RCC 7860 (cell line): ENCODE measurements at regions not wholly inside any gene's neighbourhood (a gene's known extent, or its start where the extent isn't known, plus 50 kb on each side); places are given as distances from the start of the nearest gene placed in this dataset.

Source experiments
- DNase-seq: peaks from one replicate; pipeline ENCODE4 v3.0.0-alpha.2; 2015; ENCODE audit warnings: low spot score
- FAIRE-seq: peaks from 2 replicates; lab custom pipeline; 2012; peaks lifted over from hg19 to GRCh38; lab: Jason Lieb, UNC

- no peak for FAIRE-seq
- DNase-seq, result no peak
Measured at GRCh38 chr15:96514607-96515285, 184.2 kb downstream of the NR2F2 start.

- FAIRE-seq (peak; percentile 61), DNase-seq (peak; percentile 28)
Measured at GRCh38 chr15:96515371-96515770, 184.9 kb downstream of the NR2F2 start.

- DNase-seq, result no peak
- FAIRE-seq, result no peak
Measured at GRCh38 chr15:96521386-96521785, 190.9 kb downstream of the NR2F2 start.

DNA sequence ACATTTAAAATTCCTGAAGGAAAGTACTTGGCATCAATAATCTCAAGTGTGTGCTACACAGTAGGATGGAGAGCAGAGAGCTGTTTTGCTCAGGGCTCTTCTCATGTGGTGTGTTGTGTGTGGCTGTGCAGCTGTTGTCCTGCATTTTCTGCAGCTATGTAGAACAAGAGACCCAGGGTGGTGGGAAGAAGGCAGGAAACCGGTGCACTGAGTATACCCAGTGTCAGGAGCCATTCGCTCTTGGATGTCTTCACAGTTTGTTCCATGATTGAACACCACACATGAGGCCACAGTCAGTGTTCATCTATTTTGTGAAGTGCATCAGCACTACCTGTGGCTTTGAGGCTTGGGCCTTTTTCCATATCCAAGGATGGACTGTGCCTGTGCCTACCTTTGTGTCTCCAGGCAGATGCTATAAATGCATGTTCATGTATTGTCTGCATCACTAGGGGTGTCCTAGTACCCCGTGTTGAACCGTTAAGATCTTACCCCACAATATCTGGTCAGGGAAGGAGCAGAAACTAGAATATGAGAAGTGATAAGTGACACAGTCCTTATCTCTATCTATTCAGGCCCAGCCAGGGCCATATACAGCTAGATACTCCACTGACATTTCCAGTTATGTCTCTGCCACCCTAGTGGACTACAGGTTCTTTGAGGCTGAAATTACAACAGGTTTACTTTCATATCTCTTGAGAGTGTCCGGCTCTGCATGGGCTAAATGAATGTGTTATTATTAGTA is 194.3 kb downstream of the NR2F2 start:
- DNase-seq (no peak), FAIRE-seq (no peak)

GRCh38 chr15:96535148-96535547 is 204.6 kb downstream of the NR2F2 start:
- FAIRE-seq (no peak), DNase-seq (no peak)

- no peak for DNase-seq
- FAIRE-seq, result no peak
Measured at GRCh38 chr15:96538491-96538890, 208.0 kb downstream of the NR2F2 start.

DNA sequence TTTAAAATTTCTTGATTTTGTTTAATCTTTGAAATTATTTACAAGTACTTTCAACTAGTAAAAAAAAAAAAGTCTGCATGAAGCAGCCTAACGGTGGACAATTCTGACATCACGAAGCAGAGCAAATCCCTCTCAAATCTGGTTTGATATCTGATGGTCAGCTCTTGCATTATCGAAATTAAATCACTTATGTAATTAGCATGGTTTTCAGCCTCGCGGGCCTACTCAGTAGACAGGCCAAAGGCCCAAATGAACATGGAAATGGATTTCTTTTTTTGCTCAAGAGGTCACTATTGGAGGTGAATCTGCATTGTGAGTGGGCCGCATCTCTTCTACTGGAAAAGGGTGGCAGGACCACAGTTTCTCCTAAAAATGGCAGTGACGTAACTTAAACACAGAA is 209.8 kb downstream of the NR2F2 start:
- DNase-seq (no peak), FAIRE-seq (no peak)

GRCh38 chr15:96542130-96542770 is 211.8 kb downstream of the NR2F2 start:
- FAIRE-seq, result no peak
- no peak for DNase-seq

DNA sequence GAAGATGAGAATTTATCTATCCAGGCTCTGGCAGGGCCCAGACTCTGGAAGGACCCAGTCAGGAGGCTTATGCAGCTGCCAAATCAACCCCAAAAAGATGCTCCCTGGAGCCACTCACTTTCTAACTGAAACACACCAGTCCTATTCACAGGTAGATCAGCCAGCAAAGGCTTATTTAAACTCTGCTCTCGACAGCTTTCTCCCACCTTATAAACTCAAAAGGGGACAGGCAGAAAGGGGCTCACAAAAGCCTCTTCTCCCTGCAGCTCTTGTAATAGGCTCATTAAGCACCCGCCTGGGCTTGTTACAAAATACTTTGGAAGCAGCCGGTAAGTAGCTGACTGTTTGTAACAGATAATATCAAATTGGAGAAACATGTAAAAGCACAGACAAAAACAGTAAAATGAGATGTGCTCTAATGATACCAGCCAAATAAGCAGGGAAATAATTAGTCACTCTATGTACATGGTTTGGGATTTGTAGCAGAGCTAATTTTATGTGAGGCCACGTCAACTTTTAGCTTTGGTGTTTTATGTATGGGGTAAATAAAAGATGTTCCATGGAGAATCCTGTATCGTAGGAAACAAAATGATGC is 213.8 kb downstream of the NR2F2 start:
- FAIRE-seq, result no peak
- no peak for DNase-seq

DNA sequence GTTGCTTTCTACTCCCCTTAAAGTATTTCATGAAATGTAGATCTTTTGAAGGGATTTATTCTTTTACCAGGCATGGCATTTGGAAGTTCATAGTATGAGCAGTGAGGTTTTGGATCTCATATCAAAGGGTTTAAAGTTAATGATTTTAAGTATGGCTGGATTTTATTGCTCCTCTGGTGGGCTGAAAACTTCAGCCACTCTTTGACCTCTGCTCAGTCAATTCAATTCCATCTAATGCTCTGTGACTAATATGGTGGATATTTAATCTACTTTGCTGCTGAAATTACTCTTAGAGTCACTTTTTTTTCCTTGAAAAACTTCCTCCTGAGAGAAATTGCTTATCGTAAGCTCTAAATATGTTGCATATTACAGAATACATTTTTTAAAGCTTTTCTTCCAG is 218.6 kb downstream of the NR2F2 start:
- DNase-seq (peak; percentile 43), FAIRE-seq (peak; percentile 94)

GRCh38 chr15:96551196-96551595 is 220.7 kb downstream of the NR2F2 start:
- FAIRE-seq (peak; percentile 87), DNase-seq (peak; percentile 51)

DNA sequence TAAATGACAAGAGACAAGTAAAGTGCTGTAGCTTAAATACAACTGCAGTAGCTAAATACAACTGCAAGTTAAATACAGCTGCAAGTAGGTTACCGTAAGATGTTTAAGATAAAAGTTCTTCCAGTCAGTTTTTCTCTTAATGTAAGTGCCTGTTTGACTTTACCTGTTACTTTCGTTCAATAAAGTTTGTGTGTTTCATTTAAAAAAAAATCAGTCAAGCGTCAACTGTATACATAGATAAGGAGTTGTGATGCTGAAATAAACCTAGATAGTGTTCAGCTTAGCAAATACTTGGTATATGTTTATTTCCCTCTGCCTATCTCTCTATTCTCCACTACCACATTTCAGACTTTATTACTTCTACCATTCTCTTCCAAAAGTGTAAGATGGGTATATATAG is 221.2 kb downstream of the NR2F2 start:
- DNase-seq (no peak), FAIRE-seq (no peak)

DNA sequence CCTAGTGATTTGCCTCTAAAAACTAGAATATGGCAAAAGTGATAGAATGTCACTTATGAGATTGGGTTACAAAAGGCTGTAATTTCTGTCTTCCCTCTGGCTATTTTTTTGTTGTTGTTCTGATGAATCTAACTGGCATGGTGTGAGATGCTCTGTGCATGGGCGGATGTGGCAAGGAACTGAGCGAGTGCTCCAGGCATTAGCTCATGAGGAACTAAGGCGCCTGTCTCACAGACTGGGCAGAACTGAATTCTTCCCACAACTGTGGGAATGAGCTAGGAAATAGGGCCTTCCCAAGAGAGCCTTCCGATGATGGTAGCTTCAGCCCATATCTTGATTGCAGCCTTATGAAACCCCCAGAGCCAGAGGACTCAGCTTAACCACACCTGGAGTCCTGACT is 222.5 kb downstream of the NR2F2 start:
- DNase-seq (peak; percentile 5), FAIRE-seq (no peak)

DNA sequence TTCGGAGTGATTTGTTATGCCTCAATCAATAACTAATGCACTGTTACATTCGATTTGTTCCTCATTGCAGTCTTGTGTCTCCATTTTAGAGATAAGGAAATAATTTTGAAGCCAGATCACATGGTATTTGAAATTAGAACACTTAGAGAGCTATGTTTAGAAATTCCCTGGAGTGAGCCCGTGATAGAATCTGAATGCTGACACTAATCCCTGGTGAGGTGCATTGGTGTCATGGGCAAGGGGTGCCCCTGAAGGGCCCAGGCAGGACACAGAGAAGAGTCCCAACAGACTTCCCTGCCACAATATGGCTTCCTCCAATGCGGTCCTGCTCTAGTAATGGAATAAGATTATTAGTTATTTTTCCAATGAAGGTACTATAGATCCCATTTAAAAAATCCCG is 223.0 kb downstream of the NR2F2 start:
- FAIRE-seq (no peak), DNase-seq (no peak)

- no peak for DNase-seq
- no peak for FAIRE-seq
Measured at GRCh38 chr15:96553931-96554330, 223.4 kb downstream of the NR2F2 start.

DNA sequence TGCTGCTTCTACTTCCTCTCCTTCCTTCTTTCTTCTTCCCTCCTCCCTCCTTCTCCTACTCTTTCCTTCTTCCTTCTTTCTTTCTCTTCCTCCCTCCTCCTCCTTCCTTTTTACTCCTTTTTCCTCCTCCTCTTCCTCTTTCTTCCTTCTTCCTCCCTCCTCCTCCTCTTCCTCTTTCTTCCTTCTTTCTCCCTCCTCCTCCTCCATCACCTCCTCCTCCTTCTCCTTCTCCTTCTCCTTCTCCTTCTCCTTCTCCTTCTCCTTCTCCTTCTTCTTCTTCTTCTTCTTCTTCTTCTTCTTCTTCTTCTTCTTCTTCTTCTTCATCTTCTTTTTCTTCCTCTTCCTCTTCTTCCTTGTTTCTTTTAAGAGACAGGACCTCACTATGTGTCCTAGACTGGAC is 224.0 kb downstream of the NR2F2 start:
- no peak for FAIRE-seq
- DNase-seq, result no peak

- no peak for FAIRE-seq
- no peak for DNase-seq
Measured at GRCh38 chr15:96559087-96559486, 228.6 kb downstream of the NR2F2 start.

- no peak for FAIRE-seq
- DNase-seq, result no peak
Measured at GRCh38 chr15:96559631-96560030, 229.1 kb downstream of the NR2F2 start.

GRCh38 chr15:96560246-96560895 is 229.9 kb downstream of the NR2F2 start:
- FAIRE-seq (no peak), DNase-seq (no peak)

DNA sequence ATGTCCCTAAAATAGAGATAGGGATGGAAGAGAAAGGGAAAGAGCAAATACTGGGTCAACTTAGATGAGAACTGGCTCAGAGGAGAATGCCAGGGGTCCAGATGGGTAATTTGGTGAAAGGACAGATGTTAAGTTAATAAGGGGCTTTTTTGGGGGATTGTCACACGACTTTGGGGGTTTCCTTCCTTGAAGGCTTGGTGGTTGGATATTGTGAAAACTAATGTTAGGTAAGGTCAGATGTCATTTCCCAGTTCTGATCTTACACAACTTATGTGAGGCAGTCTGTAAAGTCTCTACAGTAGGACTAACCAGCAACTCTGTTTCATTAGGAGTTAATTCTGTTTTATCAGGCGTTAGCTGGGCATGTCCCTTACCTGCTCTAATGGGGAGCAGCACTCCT is 231.1 kb downstream of the NR2F2 start:
- no peak for FAIRE-seq
- DNase-seq, result no peak

DNA sequence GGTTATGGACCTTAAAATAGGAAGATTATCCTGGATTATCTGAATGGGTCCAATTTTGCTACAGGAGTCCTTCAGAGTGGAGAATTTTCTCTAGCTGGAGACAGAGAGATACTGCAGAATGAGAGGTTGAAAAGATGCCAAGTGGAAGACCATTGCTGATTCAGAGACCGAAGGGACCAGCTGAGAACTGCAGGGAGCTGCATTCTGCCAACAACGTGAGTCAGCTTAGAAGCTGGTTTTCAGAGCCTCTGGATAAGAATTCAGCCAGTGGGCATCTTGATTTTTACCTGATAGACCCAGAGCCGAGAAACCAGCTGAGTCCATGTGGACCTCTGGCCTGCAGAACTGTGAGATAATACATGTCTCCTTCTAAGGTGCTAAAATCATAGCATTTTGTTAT is 234.0 kb downstream of the NR2F2 start:
- no peak for FAIRE-seq
- no peak for DNase-seq
